Karpas-422 (cell line): ENCODE measurements at regions not wholly inside any gene's neighbourhood (a gene's known extent, or its start where the extent isn't known, plus 50 kb on each side); places are given as distances from the start of the nearest gene placed in this dataset.
"Not testable (repeated sequence)": the region's sequence is repeated elsewhere in the genome, so short reads cannot be mapped to it uniquely, and the experiment has no call there.

ENCODE experiments used
- DNase-seq: peaks from one replicate; pipeline ENCODE4 v3.0.0-alpha.2; 2015
- H2AFZ ChIP-seq: fragments of 200-600 bp; sonication (generic); 2 replicates; pipeline ENCODE4 v1.6.1; 2014; ENCODE audit warnings: antibody characterized with exemption, low read length, mixed read lengths
- H3K27ac ChIP-seq: fragments of 200-600 bp; sonication (generic); 2 replicates; pipeline ENCODE4 v1.5.1; 2014; ENCODE audit warnings: mild to moderate bottlenecking, low read length, moderate library complexity
- H3K27me3 ChIP-seq: fragments of 200-600 bp; sonication (generic); 2 replicates; pipeline ENCODE4 v1.6.1; 2014; ENCODE audit warnings: low read length, mixed read lengths
- H3K36me3 ChIP-seq: fragments of 200-600 bp; sonication (generic); 2 replicates; pipeline ENCODE4 v1.6.1; 2014; ENCODE audit warnings: low read length, mixed read lengths; ENCODE audit not compliant: insufficient read depth
- H3K4me1 ChIP-seq: fragments of 200-600 bp; sonication (generic); 2 replicates; pipeline ENCODE4 v1.6.1; 2014; ENCODE audit warnings: mild to moderate bottlenecking, low read length, mixed read lengths
- H3K4me2 ChIP-seq: fragments of 200-600 bp; sonication (generic); 2 replicates; pipeline ENCODE4 v1.6.1; 2014; ENCODE audit warnings: low read length, low read depth, mild to moderate bottlenecking; ENCODE audit not compliant: poor library complexity, severe bottlenecking
- H3K4me3 ChIP-seq: fragments of 200-600 bp; sonication (generic); 2 replicates; pipeline ENCODE4 v1.5.1; 2014; ENCODE audit warnings: mild to moderate bottlenecking, antibody characterized with exemption, low read length, mixed read lengths
- H3K79me2 ChIP-seq: fragments of 200-600 bp; sonication (generic); 2 replicates; pipeline ENCODE4 v1.6.1; 2014; ENCODE audit warnings: mild to moderate bottlenecking, low read length, mixed read lengths
- H3K9ac ChIP-seq: fragments of 200-600 bp; sonication (generic); 2 replicates; pipeline ENCODE4 v1.6.0; 2014; ENCODE audit warnings: low read length
- H3K9me2 ChIP-seq: fragments of 200-600 bp; sonication (generic), shearing (Covaris generic); replicated peaks from 2 replicates; pipeline ENCODE4 v1.6.0; 2014; ENCODE audit warnings: mild to moderate bottlenecking, low read length, moderate library complexity; ENCODE audit not compliant: insufficient read depth
- H3K9me3 ChIP-seq: fragments of 300-700, 200-600 bp; sonication (generic); 2 replicates; pipeline ENCODE4 v1.6.1; 2014; ENCODE audit warnings: low read length, mixed read lengths
- H4K20me1 ChIP-seq: fragments of 200-600 bp; sonication (generic); 2 replicates; pipeline ENCODE4 v1.6.1; 2014; ENCODE audit warnings: mild to moderate bottlenecking, antibody characterized with exemption, low read length, low read depth; ENCODE audit not compliant: insufficient read depth

DNA sequence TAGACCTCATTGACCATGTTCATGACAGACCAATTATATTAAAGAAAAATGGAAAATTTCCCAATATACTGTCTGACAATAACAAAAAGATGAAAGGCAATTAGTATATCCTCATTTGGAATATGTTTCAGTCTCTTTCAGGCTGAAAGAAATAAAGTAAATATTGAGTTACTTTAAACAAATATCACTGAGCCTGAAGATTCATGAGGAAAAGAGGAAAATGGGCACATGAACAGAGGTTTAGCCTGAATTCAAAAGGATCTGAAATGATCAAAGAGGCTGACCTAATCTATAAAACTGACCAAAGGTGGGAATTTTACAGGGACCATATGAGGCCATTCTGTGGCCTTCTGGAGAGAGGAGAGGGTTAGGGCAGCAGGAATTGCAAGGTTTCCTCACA is 771.5 kb upstream of the CDH18 start:
- not testable (repeated sequence) for H3K9me2 ChIP-seq, H3K36me3 ChIP-seq, H3K9me3 ChIP-seq, H3K4me2 ChIP-seq, H4K20me1 ChIP-seq, H3K27ac ChIP-seq, H3K9ac ChIP-seq, H2AFZ ChIP-seq, DNase-seq, H3K4me3 ChIP-seq, H3K27me3 ChIP-seq, H3K4me1 ChIP-seq, H3K79me2 ChIP-seq

DNA sequence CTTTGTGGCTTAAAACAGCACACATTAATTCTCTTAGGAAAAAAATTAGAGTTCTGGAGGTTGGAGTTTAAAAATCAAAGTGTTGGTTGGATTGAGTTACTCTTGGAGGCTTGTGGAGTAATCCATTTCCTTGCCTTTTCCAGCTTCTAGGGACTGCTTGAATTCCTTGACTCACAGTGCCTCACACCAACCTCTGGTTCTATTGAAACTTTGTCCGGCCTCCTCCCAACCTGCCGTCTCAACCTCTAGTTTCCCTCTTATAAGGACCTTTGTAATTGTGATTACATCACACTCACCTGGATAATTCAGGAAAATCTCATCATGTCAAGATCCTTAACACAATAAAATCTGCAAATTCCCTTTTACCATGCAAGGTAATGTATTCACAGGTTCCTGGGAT is 764.2 kb upstream of the CDH18 start:
- not testable (repeated sequence) for H4K20me1 ChIP-seq, H3K4me2 ChIP-seq, H3K4me1 ChIP-seq, H3K9me3 ChIP-seq, H2AFZ ChIP-seq, H3K27me3 ChIP-seq, H3K36me3 ChIP-seq, H3K27ac ChIP-seq, DNase-seq, H3K9ac ChIP-seq, H3K79me2 ChIP-seq, H3K4me3 ChIP-seq, H3K9me2 ChIP-seq

DNA sequence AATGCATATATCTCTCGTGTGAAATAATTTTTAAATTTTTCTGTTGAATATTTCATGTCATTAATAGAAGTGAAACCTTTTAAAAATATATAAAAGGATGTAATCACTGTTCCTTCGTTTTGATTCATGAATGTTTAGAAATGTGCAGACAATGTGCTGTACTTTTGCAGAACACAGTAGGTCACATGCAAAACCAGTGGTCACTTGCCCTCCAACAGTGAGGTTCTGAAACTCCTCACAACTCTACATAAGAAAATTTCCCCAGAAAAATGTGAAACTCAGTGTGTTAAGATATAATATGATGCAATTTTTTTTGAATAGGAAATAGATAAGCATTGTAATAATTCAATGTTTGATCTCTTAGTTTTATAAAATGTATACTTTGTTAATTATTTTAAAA is 747.7 kb upstream of the CDH18 start:
- H3K9me3 ChIP-seq, H3K9ac ChIP-seq, H3K4me2 ChIP-seq: not testable (repeated sequence)

DNA sequence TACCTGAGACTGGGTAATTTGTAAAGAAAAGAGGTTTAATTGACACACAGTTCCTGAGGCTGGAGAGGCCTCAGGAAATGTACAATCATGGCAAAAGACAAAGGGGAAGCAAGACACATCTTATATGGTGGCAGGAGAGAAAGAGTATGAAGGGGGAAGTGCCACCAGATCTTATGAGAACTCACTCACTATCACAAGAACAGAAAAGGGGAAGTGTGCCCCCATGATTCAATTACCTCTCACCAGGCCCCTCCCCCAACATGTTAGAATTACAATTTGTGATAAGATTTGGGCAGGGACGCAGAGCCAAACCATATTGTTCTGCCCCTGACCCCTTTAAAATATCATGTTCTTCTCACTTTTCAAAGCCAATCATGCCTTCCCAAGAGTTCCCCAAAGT is 744.2 kb upstream of the CDH18 start:
- not testable (repeated sequence) for H3K27me3 ChIP-seq, H3K27ac ChIP-seq, H3K36me3 ChIP-seq, H3K4me3 ChIP-seq, H4K20me1 ChIP-seq, DNase-seq, H2AFZ ChIP-seq, H3K9me3 ChIP-seq, H3K79me2 ChIP-seq, H3K9ac ChIP-seq, H3K4me1 ChIP-seq, H3K4me2 ChIP-seq, H3K9me2 ChIP-seq

More for the DNA sequence above, 747.7 kb upstream of the CDH18 start:
- H2AFZ ChIP-seq, H3K4me1 ChIP-seq, H3K4me3 ChIP-seq, H3K79me2 ChIP-seq, H3K36me3 ChIP-seq, H3K9me2 ChIP-seq, DNase-seq, H3K27ac ChIP-seq, H4K20me1 ChIP-seq, H3K27me3 ChIP-seq: not testable (repeated sequence)

DNA sequence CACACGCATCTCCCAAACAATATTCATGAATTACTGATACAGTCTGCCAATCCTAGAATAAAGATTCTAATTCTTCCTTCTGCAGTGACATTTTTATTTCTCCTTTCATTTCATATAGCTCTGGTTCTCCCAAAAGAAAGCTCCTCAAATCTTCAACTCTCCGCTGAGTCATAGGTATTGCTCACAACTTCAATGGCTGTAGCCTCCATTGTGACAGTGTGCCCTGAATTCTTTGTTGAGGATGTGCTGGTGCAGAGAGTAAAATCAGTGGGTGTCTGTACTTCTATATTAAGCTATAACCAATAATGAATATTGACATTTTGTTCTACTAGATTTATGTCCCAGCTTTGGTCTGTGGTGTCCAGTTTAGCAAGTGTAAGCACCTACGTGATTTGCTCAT is 733.3 kb upstream of the CDH18 start:
- H4K20me1 ChIP-seq: not testable (repeated sequence)

DNA sequence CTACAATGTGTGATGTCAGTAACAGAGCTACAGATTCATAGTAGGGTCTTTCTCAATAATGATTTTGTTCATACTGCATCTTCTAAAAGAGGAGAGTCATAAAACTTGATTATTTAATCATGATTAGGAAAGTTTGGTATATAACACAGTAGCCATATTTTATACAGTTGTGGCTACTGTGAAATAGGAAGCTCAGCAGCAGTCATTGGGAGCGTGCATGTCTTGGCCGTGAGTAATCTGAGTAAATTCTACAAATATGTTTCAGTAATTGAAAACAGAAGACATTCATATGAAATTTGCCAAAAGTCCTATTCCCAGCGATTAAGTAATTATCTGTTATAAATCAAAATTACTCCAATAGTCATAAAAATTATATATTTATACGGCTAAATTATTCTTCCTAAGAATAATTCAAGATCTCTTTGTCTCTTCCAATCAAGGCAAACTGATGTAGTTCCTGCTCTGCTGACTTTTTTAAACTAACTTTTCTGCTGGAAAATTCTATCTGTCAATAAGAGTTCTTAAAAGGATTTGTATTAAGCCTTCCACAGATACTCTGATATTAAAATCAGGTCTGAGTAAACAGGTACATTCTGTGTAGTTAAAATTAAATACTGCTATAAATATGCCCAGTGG is 723.6 kb upstream of the CDH18 start:
- not testable (repeated sequence) for H3K36me3 ChIP-seq, DNase-seq, H3K9me2 ChIP-seq, H3K27ac ChIP-seq, H3K79me2 ChIP-seq, H3K9ac ChIP-seq, H3K4me1 ChIP-seq, H3K4me2 ChIP-seq, H3K9me3 ChIP-seq, H4K20me1 ChIP-seq, H3K27me3 ChIP-seq, H2AFZ ChIP-seq, H3K4me3 ChIP-seq

More for the DNA sequence above, 733.3 kb upstream of the CDH18 start:
- H3K4me1 ChIP-seq, H3K79me2 ChIP-seq, H3K4me2 ChIP-seq, H3K9me3 ChIP-seq, H3K27me3 ChIP-seq, DNase-seq, H3K9ac ChIP-seq, H3K36me3 ChIP-seq, H3K4me3 ChIP-seq, H2AFZ ChIP-seq, H3K27ac ChIP-seq, H3K9me2 ChIP-seq: not testable (repeated sequence)

DNA sequence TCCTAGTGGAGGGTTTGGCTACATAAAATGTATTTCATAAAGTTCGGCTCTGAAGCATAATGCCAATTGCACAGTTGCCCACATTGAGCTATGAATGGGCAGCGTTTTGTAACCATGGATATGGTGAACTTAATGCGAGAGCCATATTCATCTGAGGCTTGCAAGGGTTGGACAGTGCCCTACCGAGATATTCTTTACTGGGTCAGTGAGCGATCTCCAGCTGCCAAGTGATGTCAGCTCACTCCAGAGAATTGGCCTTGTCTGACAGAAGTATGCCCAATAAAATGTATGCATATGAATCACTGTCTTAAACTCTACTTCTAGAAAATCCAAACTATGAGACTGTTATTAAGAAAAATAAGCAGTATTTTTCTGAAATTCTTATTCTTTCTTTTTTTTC is 719.6 kb upstream of the CDH18 start:
- H3K27ac ChIP-seq, H4K20me1 ChIP-seq, H2AFZ ChIP-seq, H3K4me1 ChIP-seq, DNase-seq, H3K79me2 ChIP-seq, H3K9me3 ChIP-seq, H3K27me3 ChIP-seq, H3K36me3 ChIP-seq, H3K4me3 ChIP-seq, H3K4me2 ChIP-seq, H3K9me2 ChIP-seq, H3K9ac ChIP-seq: not testable (repeated sequence)

DNA sequence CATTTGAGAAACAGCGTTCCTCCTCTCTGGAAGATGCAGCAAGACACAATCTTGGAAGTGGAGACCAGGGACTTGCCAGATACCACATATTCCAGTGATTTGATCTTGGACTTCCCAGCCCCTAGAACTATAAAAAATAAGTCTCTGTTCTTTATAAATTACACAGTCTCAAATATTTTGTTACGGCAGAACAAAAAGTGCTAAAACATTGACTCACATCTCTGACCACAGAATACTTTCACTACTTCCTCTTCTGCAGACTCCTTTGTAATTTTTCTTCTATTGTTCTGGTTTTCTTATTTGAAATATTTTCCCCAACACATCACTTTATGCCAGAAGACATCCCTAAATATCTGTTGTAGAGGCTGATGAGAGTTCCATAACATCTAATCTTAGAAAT is 706.1 kb upstream of the CDH18 start:
- Histone ChIP-seq H2AFZ (no peak overlapping the region), H3K9ac (no peak overlapping the region), H3K4me1 (no peaks in the 10 kb centered on the region), H3K4me3 (no peak overlapping the region), H3K27me3 (no peaks in the 10 kb centered on the region), H3K9me2 (no peaks in the 10 kb centered on the region), H3K27ac (no peak overlapping the region), H3K9me3 (peaks cover 5% of the 10 kb centered on the region), H3K4me2 (no peak overlapping the region), H3K79me2 (no peaks in the 10 kb centered on the region), H4K20me1 (no peaks in the 10 kb centered on the region), H3K36me3 (no peaks in the 10 kb centered on the region)
- no peak for DNase-seq

DNA sequence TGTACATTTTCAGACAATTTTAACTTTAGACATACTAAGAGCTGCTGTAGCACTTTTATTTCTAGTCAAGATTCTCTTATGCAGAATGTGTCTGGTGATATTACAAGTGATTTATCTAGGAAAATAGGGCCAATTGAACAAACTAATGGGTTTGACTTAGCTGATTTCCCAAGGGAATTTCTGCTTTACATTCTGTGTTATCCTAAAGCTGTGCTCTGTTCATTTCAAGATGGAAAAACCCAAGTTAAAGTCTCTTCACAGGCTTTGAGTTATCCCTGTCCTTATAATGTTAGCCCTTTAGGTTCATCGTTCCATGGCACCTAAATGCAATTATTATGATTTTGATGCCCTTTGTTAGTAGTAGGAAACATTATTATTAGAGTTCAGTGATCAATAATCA is 704.9 kb upstream of the CDH18 start:
- Histone ChIP-seq H3K27ac (no peak overlapping the region), H3K36me3 (no peaks in the 10 kb centered on the region), H3K4me2 (no peak overlapping the region), H4K20me1 (no peaks in the 10 kb centered on the region), H3K79me2 (no peaks in the 10 kb centered on the region), H3K4me1 (no peaks in the 10 kb centered on the region), H3K9me2 (no peaks in the 10 kb centered on the region), H3K9me3 (peaks cover 5% of the 10 kb centered on the region), H2AFZ (no peak overlapping the region), H3K27me3 (no peaks in the 10 kb centered on the region), H3K4me3 (no peak overlapping the region), H3K9ac (no peak overlapping the region)
- no peak for DNase-seq
